OCI-LY7 (cell line): ENCODE measurements at regions not wholly inside any gene's neighbourhood (a gene's known extent, or its start where the extent isn't known, plus 50 kb on each side); places are given as distances from the start of the nearest gene placed in this dataset.

Experiments used
- EZH2phosphoT487 ChIP-seq: fragments of 200-600 bp; sonication (generic); IDR thresholded peaks from 2 replicates; pipeline ENCODE4 v1.6.1; 2018; ENCODE audit warnings: low read depth, borderline replicate concordance, mild to moderate bottlenecking, mixed run types, antibody characterized with exemption, low read length, moderate library complexity, mixed read lengths
- TF ChIP-seq, protein P1 (sequence below): fragments of 200-600 bp; sonication (generic); conservative IDR thresholded peaks from 2 replicates; pipeline ENCODE4 v1.5.1; 2014; ENCODE audit warnings: mild to moderate bottlenecking, antibody characterized with exemption, low read length, moderate library complexity, mixed read lengths

DNA sequence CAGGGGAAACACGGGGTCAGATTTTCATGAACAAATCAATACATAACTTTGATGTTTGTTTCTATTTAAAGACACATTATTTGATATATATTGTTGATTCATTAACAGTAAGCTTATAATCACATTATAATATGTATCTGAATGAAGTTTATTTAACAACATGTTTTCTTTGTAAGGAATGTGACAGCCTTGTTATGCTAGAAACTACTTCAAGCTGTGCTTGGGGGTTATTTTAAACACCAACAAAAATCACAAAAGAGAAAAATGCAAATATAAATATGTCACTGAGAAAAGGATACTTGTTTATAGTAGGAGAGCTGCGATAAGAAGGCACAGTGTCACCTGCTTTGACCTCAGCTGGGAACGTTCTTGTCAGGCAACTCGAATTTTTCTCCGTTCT, 354.6 kb upstream of the AGA start:
- TF ChIP-seq, protein P1, sequence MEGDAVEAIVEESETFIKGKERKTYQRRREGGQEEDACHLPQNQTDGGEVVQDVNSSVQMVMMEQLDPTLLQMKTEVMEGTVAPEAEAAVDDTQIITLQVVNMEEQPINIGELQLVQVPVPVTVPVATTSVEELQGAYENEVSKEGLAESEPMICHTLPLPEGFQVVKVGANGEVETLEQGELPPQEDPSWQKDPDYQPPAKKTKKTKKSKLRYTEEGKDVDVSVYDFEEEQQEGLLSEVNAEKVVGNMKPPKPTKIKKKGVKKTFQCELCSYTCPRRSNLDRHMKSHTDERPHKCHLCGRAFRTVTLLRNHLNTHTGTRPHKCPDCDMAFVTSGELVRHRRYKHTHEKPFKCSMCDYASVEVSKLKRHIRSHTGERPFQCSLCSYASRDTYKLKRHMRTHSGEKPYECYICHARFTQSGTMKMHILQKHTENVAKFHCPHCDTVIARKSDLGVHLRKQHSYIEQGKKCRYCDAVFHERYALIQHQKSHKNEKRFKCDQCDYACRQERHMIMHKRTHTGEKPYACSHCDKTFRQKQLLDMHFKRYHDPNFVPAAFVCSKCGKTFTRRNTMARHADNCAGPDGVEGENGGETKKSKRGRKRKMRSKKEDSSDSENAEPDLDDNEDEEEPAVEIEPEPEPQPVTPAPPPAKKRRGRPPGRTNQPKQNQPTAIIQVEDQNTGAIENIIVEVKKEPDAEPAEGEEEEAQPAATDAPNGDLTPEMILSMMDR, result no peak
- TF ChIP-seq EZH2phosphoT487, result no peak
